ENCODE measurements at regions not wholly inside any gene's neighbourhood (a gene's known extent, or its start where the extent isn't known, plus 50 kb on each side); places are given as distances from the start of the nearest gene placed in this dataset.

GRCh38 chr14:30225176-30225575 lies 297.5 kb upstream of the PRKD1 start:
- Histone ChIP-seq H3K36me3 (ENCODE audit: control insufficient read depth in 5 of 5, insufficient read depth in 5 of 5, low read length in 5 of 5) (no peaks in the 10 kb centered on the region), H3K9me3 (ENCODE audit: control insufficient read depth in 5 of 5, low read length in 5 of 5) (no peaks in the 10 kb centered on the region), H3K27me3 (ENCODE audit: control insufficient read depth in 5 of 5, insufficient read depth in 4 of 5, low read length in 5 of 5) (no peaks in the 10 kb centered on the region), H3K9ac (ENCODE audit: low read length in 5 of 5) (peak overlapping the region in 1 of 5 donors; percentile 55), H3K27ac (ENCODE audit: low read depth, low read length) (peak overlapping the region; percentile 89), H3K4me1 (ENCODE audit: control insufficient read depth in 5 of 5, insufficient read depth in 5 of 5, low read length in 5 of 5) (peaks cover 3 to 71% (median 54%) of the 10 kb centered on the region in 5 donors), H3K4me3 (ENCODE audit: low read depth in 1 of 5, low read length in 5 of 5) (no peak overlapping the region)

- no peaks in the 10 kb centered on the region for H3K36me3 ChIP-seq (ENCODE audit: control insufficient read depth in 5 of 5, insufficient read depth in 5 of 5, low read length in 5 of 5)
- peak overlapping the region; percentile 89 for H3K27ac ChIP-seq (ENCODE audit: low read depth, low read length)
- no peak overlapping the region for H3K4me3 ChIP-seq (ENCODE audit: low read depth in 1 of 5, low read length in 5 of 5)
- H3K4me1 ChIP-seq (ENCODE audit: control insufficient read depth in 5 of 5, insufficient read depth in 5 of 5, low read length in 5 of 5) = peaks cover 3 to 52% (median 38%) of the 10 kb centered on the region in 5 donors
- no peaks in the 10 kb centered on the region for H3K9me3 ChIP-seq (ENCODE audit: control insufficient read depth in 5 of 5, low read length in 5 of 5)
- H3K27me3 ChIP-seq (ENCODE audit: control insufficient read depth in 5 of 5, insufficient read depth in 4 of 5, low read length in 5 of 5) = no peaks in the 10 kb centered on the region
- peak overlapping the region in 1 of 5 donors; percentile 22 for H3K9ac ChIP-seq (ENCODE audit: low read length in 5 of 5)
Measured at GRCh38 chr14:30227436-30227835, 299.8 kb upstream of the PRKD1 start.

- Histone ChIP-seq H3K9ac (ENCODE audit: low read length in 5 of 5) (peak overlapping the region in 2 of 5 donors; percentile 22 to 28), H3K27ac (ENCODE audit: low read depth, low read length) (peak overlapping the region; percentile 89)
Measured at GRCh38 chr14:30227876-30228275, 300.2 kb upstream of the PRKD1 start.

GRCh38 chr14:30230719-30231118 lies 303.1 kb upstream of the PRKD1 start:
- Histone ChIP-seq H3K4me3 (ENCODE audit: low read depth in 1 of 5, low read length in 5 of 5) (no peak overlapping the region), H3K9me3 (ENCODE audit: control insufficient read depth in 5 of 5, low read length in 5 of 5) (no peaks in the 10 kb centered on the region), H3K27ac (ENCODE audit: low read depth, low read length) (no peak overlapping the region), H3K27me3 (ENCODE audit: control insufficient read depth in 5 of 5, insufficient read depth in 4 of 5, low read length in 5 of 5) (no peaks in the 10 kb centered on the region), H3K4me1 (ENCODE audit: control insufficient read depth in 5 of 5, insufficient read depth in 5 of 5, low read length in 5 of 5) (peaks cover 0 to 21% (median 11%) of the 10 kb centered on the region in 5 donors), H3K9ac (ENCODE audit: low read length in 5 of 5) (no peak overlapping the region), H3K36me3 (ENCODE audit: control insufficient read depth in 5 of 5, insufficient read depth in 5 of 5, low read length in 5 of 5) (no peaks in the 10 kb centered on the region)

More at GRCh38 chr14:30227876-30228275, 300.2 kb upstream of the PRKD1 start:
- no peaks in the 10 kb centered on the region for H3K27me3 ChIP-seq (ENCODE audit: control insufficient read depth in 5 of 5, insufficient read depth in 4 of 5, low read length in 5 of 5)
- peaks cover 3 to 50% (median 35%) of the 10 kb centered on the region in 5 donors for H3K4me1 ChIP-seq (ENCODE audit: control insufficient read depth in 5 of 5, insufficient read depth in 5 of 5, low read length in 5 of 5)
- no peaks in the 10 kb centered on the region for H3K9me3 ChIP-seq (ENCODE audit: control insufficient read depth in 5 of 5, low read length in 5 of 5)
- H3K4me3 ChIP-seq (ENCODE audit: low read depth in 1 of 5, low read length in 5 of 5) = no peak overlapping the region
- no peaks in the 10 kb centered on the region for H3K36me3 ChIP-seq (ENCODE audit: control insufficient read depth in 5 of 5, insufficient read depth in 5 of 5, low read length in 5 of 5)

- H3K4me3 ChIP-seq (ENCODE audit: low read depth in 1 of 5, low read length in 5 of 5) = no peak overlapping the region
- H3K27me3 ChIP-seq (ENCODE audit: control insufficient read depth in 5 of 5, insufficient read depth in 4 of 5, low read length in 5 of 5) = no peaks in the 10 kb centered on the region
- H3K9me3 ChIP-seq (ENCODE audit: control insufficient read depth in 5 of 5, low read length in 5 of 5) = no peaks in the 10 kb centered on the region
- no peak overlapping the region for H3K9ac ChIP-seq (ENCODE audit: low read length in 5 of 5)
- no peaks in the 10 kb centered on the region for H3K4me1 ChIP-seq (ENCODE audit: control insufficient read depth in 5 of 5, insufficient read depth in 5 of 5, low read length in 5 of 5)
- no peaks in the 10 kb centered on the region for H3K36me3 ChIP-seq (ENCODE audit: control insufficient read depth in 5 of 5, insufficient read depth in 5 of 5, low read length in 5 of 5)
- no peak overlapping the region for H3K27ac ChIP-seq (ENCODE audit: low read depth, low read length)
Measured at GRCh38 chr14:30234966-30235365, 307.3 kb upstream of the PRKD1 start.

- no peak overlapping the region for H3K4me3 ChIP-seq (ENCODE audit: low read depth in 1 of 5, low read length in 5 of 5)
Measured at GRCh38 chr14:30235485-30235884, 307.8 kb upstream of the PRKD1 start.

GRCh38 chr14:30238936-30239335 lies 311.3 kb upstream of the PRKD1 start:
- Histone ChIP-seq H3K4me3 (ENCODE audit: low read depth in 1 of 5, low read length in 5 of 5) (no peak overlapping the region), H3K36me3 (ENCODE audit: control insufficient read depth in 5 of 5, insufficient read depth in 5 of 5, low read length in 5 of 5) (no peaks in the 10 kb centered on the region), H3K9me3 (ENCODE audit: control insufficient read depth in 5 of 5, low read length in 5 of 5) (no peaks in the 10 kb centered on the region), H3K9ac (ENCODE audit: low read length in 5 of 5) (no peak overlapping the region), H3K27ac (ENCODE audit: low read depth, low read length) (no peak overlapping the region), H3K4me1 (ENCODE audit: control insufficient read depth in 5 of 5, insufficient read depth in 5 of 5, low read length in 5 of 5) (no peaks in the 10 kb centered on the region), H3K27me3 (ENCODE audit: control insufficient read depth in 5 of 5, insufficient read depth in 4 of 5, low read length in 5 of 5) (no peaks in the 10 kb centered on the region)

More at GRCh38 chr14:30235485-30235884, 307.8 kb upstream of the PRKD1 start:
- Histone ChIP-seq H3K27ac (ENCODE audit: low read depth, low read length) (no peak overlapping the region), H3K9me3 (ENCODE audit: control insufficient read depth in 5 of 5, low read length in 5 of 5) (no peaks in the 10 kb centered on the region), H3K27me3 (ENCODE audit: control insufficient read depth in 5 of 5, insufficient read depth in 4 of 5, low read length in 5 of 5) (no peaks in the 10 kb centered on the region), H3K4me1 (ENCODE audit: control insufficient read depth in 5 of 5, insufficient read depth in 5 of 5, low read length in 5 of 5) (no peaks in the 10 kb centered on the region), H3K36me3 (ENCODE audit: control insufficient read depth in 5 of 5, insufficient read depth in 5 of 5, low read length in 5 of 5) (no peaks in the 10 kb centered on the region), H3K9ac (ENCODE audit: low read length in 5 of 5) (no peak overlapping the region)

GRCh38 chr14:30240018-30240417 lies 312.4 kb upstream of the PRKD1 start:
- H3K4me3 ChIP-seq (ENCODE audit: low read depth in 1 of 5, low read length in 5 of 5) = no peak overlapping the region
- no peaks in the 10 kb centered on the region for H3K4me1 ChIP-seq (ENCODE audit: control insufficient read depth in 5 of 5, insufficient read depth in 5 of 5, low read length in 5 of 5)
- H3K27me3 ChIP-seq (ENCODE audit: control insufficient read depth in 5 of 5, insufficient read depth in 4 of 5, low read length in 5 of 5) = no peaks in the 10 kb centered on the region
- no peak overlapping the region for H3K9ac ChIP-seq (ENCODE audit: low read length in 5 of 5)
- H3K9me3 ChIP-seq (ENCODE audit: control insufficient read depth in 5 of 5, low read length in 5 of 5) = no peaks in the 10 kb centered on the region
- H3K36me3 ChIP-seq (ENCODE audit: control insufficient read depth in 5 of 5, insufficient read depth in 5 of 5, low read length in 5 of 5) = no peaks in the 10 kb centered on the region
- H3K27ac ChIP-seq (ENCODE audit: low read depth, low read length) = no peak overlapping the region

- H3K9ac ChIP-seq (ENCODE audit: low read length in 5 of 5) = no peak overlapping the region
- no peaks in the 10 kb centered on the region for H3K4me1 ChIP-seq (ENCODE audit: control insufficient read depth in 5 of 5, insufficient read depth in 5 of 5, low read length in 5 of 5)
- no peaks in the 10 kb centered on the region for H3K36me3 ChIP-seq (ENCODE audit: control insufficient read depth in 5 of 5, insufficient read depth in 5 of 5, low read length in 5 of 5)
- H3K27me3 ChIP-seq (ENCODE audit: control insufficient read depth in 5 of 5, insufficient read depth in 4 of 5, low read length in 5 of 5) = no peaks in the 10 kb centered on the region
- no peak overlapping the region for H3K4me3 ChIP-seq (ENCODE audit: low read depth in 1 of 5, low read length in 5 of 5)
- no peaks in the 10 kb centered on the region for H3K9me3 ChIP-seq (ENCODE audit: control insufficient read depth in 5 of 5, low read length in 5 of 5)
- H3K27ac ChIP-seq (ENCODE audit: low read depth, low read length) = no peak overlapping the region
Measured at GRCh38 chr14:30240685-30241084, 313.0 kb upstream of the PRKD1 start.

GRCh38 chr14:30242744-30243143 lies 315.1 kb upstream of the PRKD1 start:
- Histone ChIP-seq H3K4me3 (ENCODE audit: low read depth in 1 of 5, low read length in 5 of 5) (no peak overlapping the region), H3K27ac (ENCODE audit: low read depth, low read length) (no peak overlapping the region), H3K27me3 (ENCODE audit: control insufficient read depth in 5 of 5, insufficient read depth in 4 of 5, low read length in 5 of 5) (no peaks in the 10 kb centered on the region), H3K9me3 (ENCODE audit: control insufficient read depth in 5 of 5, low read length in 5 of 5) (no peaks in the 10 kb centered on the region), H3K4me1 (ENCODE audit: control insufficient read depth in 5 of 5, insufficient read depth in 5 of 5, low read length in 5 of 5) (no peaks in the 10 kb centered on the region), H3K36me3 (ENCODE audit: control insufficient read depth in 5 of 5, insufficient read depth in 5 of 5, low read length in 5 of 5) (no peaks in the 10 kb centered on the region), H3K9ac (ENCODE audit: low read length in 5 of 5) (no peak overlapping the region)

- H3K27me3 ChIP-seq (ENCODE audit: control insufficient read depth in 5 of 5, insufficient read depth in 4 of 5, low read length in 5 of 5) = no peaks in the 10 kb centered on the region
- no peak overlapping the region for H3K4me3 ChIP-seq (ENCODE audit: low read depth in 1 of 5, low read length in 5 of 5)
- no peak overlapping the region for H3K9ac ChIP-seq (ENCODE audit: low read length in 5 of 5)
- H3K27ac ChIP-seq (ENCODE audit: low read depth, low read length) = no peak overlapping the region
- H3K36me3 ChIP-seq (ENCODE audit: control insufficient read depth in 5 of 5, insufficient read depth in 5 of 5, low read length in 5 of 5) = no peaks in the 10 kb centered on the region
- no peaks in the 10 kb centered on the region for H3K9me3 ChIP-seq (ENCODE audit: control insufficient read depth in 5 of 5, low read length in 5 of 5)
- no peaks in the 10 kb centered on the region for H3K4me1 ChIP-seq (ENCODE audit: control insufficient read depth in 5 of 5, insufficient read depth in 5 of 5, low read length in 5 of 5)
Measured at GRCh38 chr14:30243207-30243606, 315.6 kb upstream of the PRKD1 start.

All from subcutaneous abdominal adipose tissue (tissue), 5 donors.